Type B pancreatic cell (in vitro differentiated cells): ENCODE measurements at regions not wholly inside any gene's neighbourhood (a gene's known extent, or its start where the extent isn't known, plus 50 kb on each side); places are given as distances from the start of the nearest gene placed in this dataset.

Source experiments
- DNase-seq: peaks from one replicate; pipeline ENCODE4 v3.0.0; 2021; ENCODE audit warnings: mixed read lengths; ENCODE audit not compliant: unreplicated experiment; ENCODE audit errors: extremely low spot score
- H3K27ac Mint-ChIP-seq: 2 replicates; pipeline ENCODE4 v1.8.0; 2021; ENCODE audit warnings: mild to moderate bottlenecking, mixed read lengths
- H3K27me3 Mint-ChIP-seq: 2 replicates; pipeline ENCODE4 v1.8.0; 2021; ENCODE audit warnings: mixed read lengths
- H3K36me3 Mint-ChIP-seq: 2 replicates; pipeline ENCODE4 v1.8.0; 2021; ENCODE audit warnings: mixed read lengths
- H3K4me1 Mint-ChIP-seq: one replicate; pipeline ENCODE4 v1.8.0; 2021; ENCODE audit warnings: mixed read lengths; ENCODE audit not compliant: unreplicated experiment
- H3K4me3 Mint-ChIP-seq: 2 replicates; pipeline ENCODE4 v1.8.0; 2021; ENCODE audit warnings: mild to moderate bottlenecking, mixed read lengths
- H3K9me3 Mint-ChIP-seq: 2 replicates; pipeline ENCODE4 v1.8.0; 2021; ENCODE audit warnings: mixed read lengths
- CTCF ChIP-seq: fragments of 200-600 bp; sonication (generic); conservative IDR thresholded peaks from 2 replicates; pipeline ENCODE4 v1.5.0; 2021; ENCODE audit warnings: antibody characterized with exemption, mild to moderate bottlenecking

GRCh38 chr19:32254509-32254890 is 90.9 kb upstream of the ZNF507 start:
- H3K27ac Mint-ChIP-seq: no peak overlapping the region
- no peak for TF ChIP-seq CTCF
- H3K27me3 Mint-ChIP-seq: peaks cover 4% of the 10 kb centered on the region
- no peak overlapping the region for H3K4me3 Mint-ChIP-seq
- H3K4me1 Mint-ChIP-seq: no peaks in the 10 kb centered on the region
- H3K36me3 Mint-ChIP-seq: no peaks in the 10 kb centered on the region
- peaks cover 3% of the 10 kb centered on the region for H3K9me3 Mint-ChIP-seq
- no peak for DNase-seq

GRCh38 chr19:32255536-32256295 is 89.7 kb upstream of the ZNF507 start:
- Mint-ChIP-seq H3K27ac (no peak overlapping the region), H3K9me3 (peaks cover 4% of the 10 kb centered on the region)

GRCh38 chr19:32256341-32256975 is 89.0 kb upstream of the ZNF507 start:
- H3K27me3 Mint-ChIP-seq: no peaks in the 10 kb centered on the region

More at GRCh38 chr19:32255536-32256295, 89.7 kb upstream of the ZNF507 start:
- no peak overlapping the region for H3K4me3 Mint-ChIP-seq
- no peaks in the 10 kb centered on the region for H3K36me3 Mint-ChIP-seq
- TF ChIP-seq CTCF: no peak
- no peak for DNase-seq
- H3K27me3 Mint-ChIP-seq: no peaks in the 10 kb centered on the region
- H3K4me1 Mint-ChIP-seq: no peaks in the 10 kb centered on the region

GRCh38 chr19:32257326-32258073 is 87.9 kb upstream of the ZNF507 start:
- Mint-ChIP-seq H3K27me3 (no peaks in the 10 kb centered on the region), H3K9me3 (peaks cover 4% of the 10 kb centered on the region), H3K4me1 (no peaks in the 10 kb centered on the region), H3K4me3 (no peak overlapping the region), H3K36me3 (no peaks in the 10 kb centered on the region), H3K27ac (no peak overlapping the region)
- no peak for TF ChIP-seq CTCF
- DNase-seq: no peak

More at GRCh38 chr19:32256341-32256975, 89.0 kb upstream of the ZNF507 start:
- H3K27ac Mint-ChIP-seq: no peak overlapping the region
- TF ChIP-seq CTCF: no peak
- no peaks in the 10 kb centered on the region for H3K4me1 Mint-ChIP-seq
- H3K4me3 Mint-ChIP-seq: no peak overlapping the region
- peaks cover 4% of the 10 kb centered on the region for H3K9me3 Mint-ChIP-seq
- DNase-seq: no peak
- H3K36me3 Mint-ChIP-seq: no peaks in the 10 kb centered on the region

- no peaks in the 10 kb centered on the region for H3K36me3 Mint-ChIP-seq
Observed at GRCh38 chr19:32258167-32258566, 87.2 kb upstream of the ZNF507 start.

More at GRCh38 chr19:32258167-32258566, 87.2 kb upstream of the ZNF507 start:
- DNase-seq: no peak
- Mint-ChIP-seq H3K4me3 (no peak overlapping the region), H3K9me3 (peaks cover 4% of the 10 kb centered on the region), H3K27ac (no peak overlapping the region), H3K27me3 (no peaks in the 10 kb centered on the region), H3K4me1 (no peaks in the 10 kb centered on the region)
- no peak for TF ChIP-seq CTCF
